PC-3 (cell line): ENCODE measurements at regions not wholly inside any gene's neighbourhood (a gene's known extent, or its start where the extent isn't known, plus 50 kb on each side); places are given as distances from the start of the nearest gene placed in this dataset.
"Not testable (repeated sequence)": the region's sequence is repeated elsewhere in the genome, so short reads cannot be mapped to it uniquely, and the experiment has no call there.

Source experiments
- ATAC-seq: fragments of 200-7000 bp; cut with Tn5 transposase; 2 replicates; pipeline ENCODE4 v1.9.1; 2020; ENCODE audit warnings: mild to moderate bottlenecking, moderate library complexity
- BruUV-seq: library from RNA; stranded (reverse); fragments of 400-500 nt; replicated peaks from 2 replicates; lab custom pipeline; 2021; lab: Mats Ljungman, UMichigan
- CTCF ChIA-PET: fragments of 300-600 bp; sonication (Branson Sonifier 250); formaldehyde crosslinking; loops from one replicate; lab custom pipeline; 2022; ENCODE audit warnings: antibody characterized with exemption; lab: Charles Lee
- POLR2A ChIA-PET: fragments of 300-600 bp; sonication (Branson Sonifier 250); formaldehyde crosslinking; loops from one replicate; lab custom pipeline; 2022; ENCODE audit warnings: antibody characterized with exemption; ENCODE audit not compliant: unreplicated experiment; lab: Charles Lee
- DNase-seq: peaks from one replicate; pipeline ENCODE4 v3.0.0-alpha.2; 2015
- H2AFZ ChIP-seq: fragments of 300-600 bp; sonication (generic); 2 replicates; pipeline ENCODE4 v1.6.0; 2016; ENCODE audit warnings: antibody characterized with exemption, low read length
- H3F3A ChIP-seq: fragments of 300-600 bp; sonication (generic); one replicate; pipeline ENCODE4 v1.6.0; 2017; ENCODE audit warnings: antibody characterized with exemption, low read length, control low read depth, mild to moderate bottlenecking; ENCODE audit not compliant: unreplicated experiment
- H3K27ac ChIP-seq: fragments of 300-600 bp; sonication (generic); 2 replicates; pipeline ENCODE4 v1.5.1; 2016; ENCODE audit warnings: mild to moderate bottlenecking, low read length
- H3K27me3 ChIP-seq: fragments of 300-600 bp; sonication (generic); 2 replicates; pipeline ENCODE4 v1.6.1; 2016; ENCODE audit warnings: low read length, mixed read lengths
- H3K36me3 ChIP-seq: fragments of 300-600 bp; sonication (generic); 2 replicates; pipeline ENCODE4 v1.6.1; 2016; ENCODE audit warnings: low read depth, mixed run types, low read length, mixed read lengths
- H3K4me1 ChIP-seq: fragments of 300-600 bp; sonication (generic); 2 replicates; pipeline ENCODE4 v1.5.1; 2016; ENCODE audit warnings: low read length; ENCODE audit not compliant: insufficient read depth
- H3K4me2 ChIP-seq: fragments of 300-600 bp; sonication (generic); 2 replicates; pipeline ENCODE4 v1.6.0; 2016; ENCODE audit warnings: low read length
- H3K4me3 ChIP-seq: fragments of 300-600 bp; sonication (generic); 2 replicates; pipeline ENCODE4 v1.5.1; 2016; ENCODE audit warnings: mild to moderate bottlenecking, low read length, mixed read lengths
- H3K79me2 ChIP-seq: fragments of 300-600 bp; sonication (generic); 2 replicates; pipeline ENCODE4 v1.6.1; 2017; ENCODE audit warnings: low read length, mixed read lengths
- H3K9ac ChIP-seq: fragments of 300-600 bp; sonication (generic); 2 replicates; pipeline ENCODE4 v1.6.0; 2016; ENCODE audit warnings: mild to moderate bottlenecking, low read length
- H3K9me2 ChIP-seq: fragments of 300-600 bp; sonication (generic); replicated peaks from 2 replicates; pipeline ENCODE4 v1.6.1; 2016; ENCODE audit warnings: mixed run types, low read length, mixed read lengths
- H3K9me3 ChIP-seq: fragments of 300-600 bp; sonication (generic); 2 replicates; pipeline ENCODE4 v1.6.1; 2016; ENCODE audit warnings: low read length, mixed read lengths
- H4K20me1 ChIP-seq: fragments of 300-600 bp; sonication (generic); 2 replicates; pipeline ENCODE4 v1.6.1; 2016; ENCODE audit warnings: low read length, mixed read lengths
- EZH2 ChIP-seq: fragments of 300-600 bp; sonication (generic); IDR thresholded peaks from one replicate; pipeline ENCODE4 v1.6.1; 2017; ENCODE audit warnings: antibody characterized with exemption, mild to moderate bottlenecking, low read length; ENCODE audit not compliant: unreplicated experiment
- EZH2phosphoT487 ChIP-seq: fragments of 300-600 bp; sonication (generic); IDR thresholded peaks from 2 replicates; pipeline ENCODE4 v1.6.1; 2018; ENCODE audit warnings: mild to moderate bottlenecking, antibody characterized with exemption, low read length, borderline replicate concordance
- intact Hi-C: fragments of 100-400 bp; cut with micrococcal nuclease; formaldehyde crosslinking; loops from 2 replicates; pipeline ENCODE4 v1.9.0; 2023
- TF ChIP-seq, protein P1 (sequence below): fragments of 300-600 bp; sonication (generic); conservative IDR thresholded peaks from 2 replicates; pipeline ENCODE4 v1.5.1; 2017; ENCODE audit warnings: antibody characterized with exemption, low read depth, mild to moderate bottlenecking, low read length

GRCh38 chr11:130677486-130678153 is 229.2 kb downstream of the ADAMTS15 start:
- no peaks in the 10 kb centered on the region for H3F3A ChIP-seq
- BruUV-seq = no TSS peak
- H3K4me2 ChIP-seq = no peak overlapping the region
- H3K4me1 ChIP-seq = peaks cover 9% of the 10 kb centered on the region; the same call in 1 of the 2 replicates
- H3K79me2 ChIP-seq = no peaks in the 10 kb centered on the region
- ChIA-PET CTCF (no interaction called here), POLR2A (no interaction called here)
- H3K9me2 ChIP-seq = no peaks in the 10 kb centered on the region
- no peak overlapping the region for H3K27ac ChIP-seq
- peak; percentile 35; the same call in 1 of the 2 replicates for ATAC-seq
- no peaks in the 10 kb centered on the region for H3K27me3 ChIP-seq
- H2AFZ ChIP-seq = no peak overlapping the region
- intact Hi-C loops = no loop called here
- H3K9ac ChIP-seq = no peak overlapping the region
- H3K9me3 ChIP-seq = peaks cover 32% of the 10 kb centered on the region
- H4K20me1 ChIP-seq = no peaks in the 10 kb centered on the region
- H3K36me3 ChIP-seq = peaks cover 13% of the 10 kb centered on the region; the same call in 1 of the 2 replicates
- DNase-seq = peak; percentile 57
- no peak overlapping the region for H3K4me3 ChIP-seq
- TF ChIP-seq EZH2phosphoT487 (no peak), EZH2 (no peak)
- TF ChIP-seq, protein P1, sequence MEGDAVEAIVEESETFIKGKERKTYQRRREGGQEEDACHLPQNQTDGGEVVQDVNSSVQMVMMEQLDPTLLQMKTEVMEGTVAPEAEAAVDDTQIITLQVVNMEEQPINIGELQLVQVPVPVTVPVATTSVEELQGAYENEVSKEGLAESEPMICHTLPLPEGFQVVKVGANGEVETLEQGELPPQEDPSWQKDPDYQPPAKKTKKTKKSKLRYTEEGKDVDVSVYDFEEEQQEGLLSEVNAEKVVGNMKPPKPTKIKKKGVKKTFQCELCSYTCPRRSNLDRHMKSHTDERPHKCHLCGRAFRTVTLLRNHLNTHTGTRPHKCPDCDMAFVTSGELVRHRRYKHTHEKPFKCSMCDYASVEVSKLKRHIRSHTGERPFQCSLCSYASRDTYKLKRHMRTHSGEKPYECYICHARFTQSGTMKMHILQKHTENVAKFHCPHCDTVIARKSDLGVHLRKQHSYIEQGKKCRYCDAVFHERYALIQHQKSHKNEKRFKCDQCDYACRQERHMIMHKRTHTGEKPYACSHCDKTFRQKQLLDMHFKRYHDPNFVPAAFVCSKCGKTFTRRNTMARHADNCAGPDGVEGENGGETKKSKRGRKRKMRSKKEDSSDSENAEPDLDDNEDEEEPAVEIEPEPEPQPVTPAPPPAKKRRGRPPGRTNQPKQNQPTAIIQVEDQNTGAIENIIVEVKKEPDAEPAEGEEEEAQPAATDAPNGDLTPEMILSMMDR = no peak

DNA sequence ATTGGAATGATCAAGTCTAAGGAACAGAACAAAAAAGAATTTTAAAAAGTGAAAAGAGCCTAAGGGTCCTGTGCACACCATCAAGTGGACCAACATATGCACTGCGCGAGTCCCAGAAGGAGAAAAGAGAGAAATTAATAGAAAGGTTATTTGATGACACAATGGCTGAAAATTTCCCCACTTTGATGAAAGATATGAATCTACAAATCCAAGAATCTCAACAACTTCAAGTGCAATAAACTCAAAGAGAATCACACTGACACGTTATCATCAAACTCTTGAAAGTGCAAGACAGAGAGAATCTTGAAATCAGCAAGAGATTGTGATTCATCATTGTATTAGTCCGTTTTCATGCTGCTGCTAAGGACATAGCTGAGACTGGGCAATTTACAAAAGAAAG is 230.8 kb downstream of the ADAMTS15 start:
- H3K4me2 ChIP-seq = no peak overlapping the region
- no peaks in the 10 kb centered on the region for H3K27me3 ChIP-seq
- peaks cover 32% of the 10 kb centered on the region for H3K9me3 ChIP-seq
- H3K4me3 ChIP-seq = no peak overlapping the region
- DNase-seq = no peak
- 0 out of 2 replicates have a peak, but pooled peaks cover 5% of the 10 kb centered on the region for H3K4me1 ChIP-seq
- no peak overlapping the region for H3K27ac ChIP-seq
- CTCF ChIA-PET = no interaction called here
- no peak for ATAC-seq
- TF ChIP-seq EZH2phosphoT487 (no peak), EZH2 (no peak)
- TF ChIP-seq, protein P1 = no peak
- H3K9ac ChIP-seq = no peak overlapping the region
- intact Hi-C loops = no loop called here
- no peaks in the 10 kb centered on the region for H3F3A ChIP-seq
- POLR2A ChIA-PET = interaction anchor here (0.6 kb wide), 1 partner anchor 149 kb away, joined by 4 read pairs; no protein-coding TSS in a partner anchor
- no peaks in the 10 kb centered on the region for H4K20me1 ChIP-seq
- no peaks in the 10 kb centered on the region for H3K9me2 ChIP-seq
- H2AFZ ChIP-seq = no peak overlapping the region
- no peaks in the 10 kb centered on the region for H3K79me2 ChIP-seq
- peaks cover 13% of the 10 kb centered on the region; the same call in 1 of the 2 replicates for H3K36me3 ChIP-seq
- BruUV-seq = no TSS peak

- H2AFZ ChIP-seq, H3K4me3 ChIP-seq, ATAC-seq, H3F3A ChIP-seq, intact Hi-C loops, H3K79me2 ChIP-seq, H3K27ac ChIP-seq, H3K9ac ChIP-seq, POLR2A ChIA-PET, H4K20me1 ChIP-seq, H3K9me2 ChIP-seq, H3K4me1 ChIP-seq, DNase-seq, H3K4me2 ChIP-seq, CTCF ChIA-PET, BruUV-seq, H3K27me3 ChIP-seq: not testable (repeated sequence)
- Histone ChIP-seq H3K9me3 (peaks cover 32% of the 10 kb centered on the region), H3K36me3 (peaks cover 13% of the 10 kb centered on the region; the same call in 1 of the 2 replicates)
Observed at GRCh38 chr11:130682471-130682870, 233.8 kb downstream of the SNX19 start.
